ENCODE measurements at regions not wholly inside any gene's neighbourhood (a gene's known extent, or its start where the extent isn't known, plus 50 kb on each side); places are given as distances from the start of the nearest gene placed in this dataset.

GRCh38 chr4:183770906-183771305, 111.8 kb downstream of the TRAPPC11 start:
- dilution Hi-C loops (cut with HindIII; ENCODE audit: low sequenced_read_pairs, unreplicated experiment): no loop called here
- no peak overlapping the region for H4K5ac ChIP-seq (ENCODE audit: low read depth, low read length)
- H2BK15ac ChIP-seq (ENCODE audit: low read depth, low read length): no peak overlapping the region
- WGBS, 2 experiments (ENCODE audit: extremely low coverage in 2 of 2, insufficient read length in 1 of 2): 80% methylated on average over 1 of the region's 7 CpGs; no CpG with 5 or more reads in 1 of the 2 experiments
- no peak overlapping the region for H2AK9ac ChIP-seq (replicated peaks; ENCODE audit: low read depth, low read length, poor library complexity)
- no peak overlapping the region for H3K14ac ChIP-seq (replicated peaks; ENCODE audit: low read depth, low read length)
- H3K36me3 ChIP-seq (ENCODE audit: control insufficient read depth, insufficient read depth, low read length): no peaks in the 10 kb centered on the region
- no peak overlapping the region for H2BK5ac ChIP-seq (ENCODE audit: low read depth, low read length, poor library complexity, severe bottlenecking)
- H3K56ac ChIP-seq (ENCODE audit: extremely low read depth, insufficient read depth, low read length): no peak overlapping the region
- no peak overlapping the region for H2BK120ac ChIP-seq (ENCODE audit: low read depth, low read length)
- no peak overlapping the region for H4K8ac ChIP-seq (ENCODE audit: low read depth in 2 of 2, low read length in 2 of 2)
- no peak overlapping the region for H3K4ac ChIP-seq (ENCODE audit: low read depth, low read length)
- no peak overlapping the region for H3K4me3 ChIP-seq (ENCODE audit: insufficient read depth, low read depth, low read length)
- H3K23ac ChIP-seq (ENCODE audit: low read depth, low read length): no peak overlapping the region
- no peak overlapping the region for H3K4me2 ChIP-seq (ENCODE audit: low read depth, low read length)
- in situ Hi-C loops (cut with MboI; ENCODE audit: low sequenced_read_pairs): no loop called here
- no peak overlapping the region for H3K9ac ChIP-seq (ENCODE audit: low read depth, low read length)
- CTCF ChIA-PET: interaction anchor here (0.6 kb wide), 1 partner anchor 343 kb away, joined by 4 read pairs; no protein-coding TSS in a partner anchor
- H2AFZ ChIP-seq (replicated peaks; ENCODE audit: low read length, poor library complexity): no peak overlapping the region
- H2AK5ac ChIP-seq (ENCODE audit: low read depth, low read length): no peak overlapping the region
- no peak overlapping the region for H3K27ac ChIP-seq (ENCODE audit: insufficient read depth, low read length)
- no peak for ATAC-seq (ENCODE audit: low read depth)
- H4K20me1 ChIP-seq (ENCODE audit: insufficient read depth, low read length): no peaks in the 10 kb centered on the region
- no peaks in the 10 kb centered on the region for H3K79me1 ChIP-seq (ENCODE audit: low read depth in 1 of 2, low read length in 2 of 2)
- H3K9me1 ChIP-seq (ENCODE audit: insufficient read depth, low read length): no peaks in the 10 kb centered on the region
- H3K4me1 ChIP-seq (ENCODE audit: control insufficient read depth, insufficient read depth, low read length): no peaks in the 10 kb centered on the region
- POLR2A ChIA-PET (ENCODE audit: unreplicated experiment): no interaction called here
- no peak for DNase-seq
- intact Hi-C loops (cut with micrococcal nuclease): no loop called here
- H2BK20ac ChIP-seq (ENCODE audit: low read depth, low read length): no peak overlapping the region
- no peak for TF ChIP-seq CEBPB (IDR thresholded peaks at IDR 0.05; ENCODE audit: low read depth, low read length)
- TF ChIP-seq RAD21 (IDR thresholded peaks at IDR 0.05; ENCODE audit: low read length): no peak
- TF ChIP-seq ELK1 (IDR thresholded peaks at IDR 0.05; ENCODE audit: borderline replicate concordance, low read depth, low read length): no peak
- no peak for TF ChIP-seq MXI1 (IDR thresholded peaks at IDR 0.05; ENCODE audit: borderline replicate concordance, low read depth, low read length)
- TF ChIP-seq MAZ (IDR thresholded peaks at IDR 0.05; ENCODE audit: borderline replicate concordance, low read depth, low read length): no peak
- TF ChIP-seq MAFK (IDR thresholded peaks at IDR 0.05; ENCODE audit: low read depth, low read length): no peak
- TF ChIP-seq CHD1 (IDR thresholded peaks at IDR 0.05; ENCODE audit: low read depth, low read length): no peak
- TF ChIP-seq USF2 (IDR thresholded peaks at IDR 0.05; ENCODE audit: low read depth, low read length): no peak
- TF ChIP-seq CTCF (conservative IDR thresholded peaks at IDR 0.05; ENCODE audit: low read depth, low read length): no peak
- TF ChIP-seq NFE2L2 (IDR thresholded peaks at IDR 0.05; ENCODE audit: low read depth, low read length): no peak
- no peak for TF ChIP-seq SMC3 (IDR thresholded peaks at IDR 0.05; ENCODE audit: low read depth, low read length)
- H3K9me3 ChIP-seq (ENCODE audit: control insufficient read depth, insufficient read depth, low read length): no peaks in the 10 kb centered on the region
- no TSS peak for BruUV-seq (replicated peaks)
- no peak overlapping the region for H3K18ac ChIP-seq (ENCODE audit: low read depth, low read length)
- H3K27me3 ChIP-seq (ENCODE audit: control insufficient read depth, insufficient read depth, low read length): peaks cover 3% of the 10 kb centered on the region; the same call in 1 of the 2 replicates
- H4K91ac ChIP-seq (ENCODE audit: insufficient read depth, low read depth, low read length): no peak overlapping the region
